ENCODE measurements at regions not wholly inside any gene's neighbourhood (a gene's known extent, or its start where the extent isn't known, plus 50 kb on each side); places are given as distances from the start of the nearest gene placed in this dataset.

DNA sequence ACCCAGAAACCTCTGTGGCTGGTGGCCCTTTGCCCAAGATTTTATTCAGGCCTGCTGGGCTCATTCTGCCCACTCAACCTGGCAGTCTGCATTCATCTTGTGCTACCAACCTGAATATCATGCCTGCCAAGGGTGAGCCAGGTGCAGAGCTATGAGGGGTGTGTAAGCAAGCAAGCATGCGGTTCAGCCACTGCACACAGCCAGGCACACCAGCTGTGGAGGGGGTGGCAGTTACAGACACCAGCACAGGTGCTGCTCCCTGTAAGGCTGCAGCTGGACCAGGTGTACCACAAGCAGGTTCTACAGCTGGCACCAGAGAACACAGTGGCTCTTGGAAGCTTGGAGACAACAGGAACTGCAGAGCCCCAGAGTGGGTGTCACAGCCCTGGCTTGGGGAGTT is 633.2 kb downstream of the FBXO15 start:
- no peak for TF ChIP-seq CTCF (IDR thresholded peaks at IDR 0.05)
- no peak for TF ChIP-seq POLR2A (IDR thresholded peaks at IDR 0.05)
- no peak for TF ChIP-seq EP300 (IDR thresholded peaks at IDR 0.05)
- TF ChIP-seq POLR2AphosphoS5 (IDR thresholded peaks at IDR 0.05), result no peak

All from gastroesophageal sphincter (tissue), 3 donors.